CD4-positive, alpha-beta T cell treated with Interleukin-12 subunit alpha and Interleukin-12 subunit beta, for 1 hour (primary cell): ENCODE measurements at regions not wholly inside any gene's neighbourhood (a gene's known extent, or its start where the extent isn't known, plus 50 kb on each side); places are given as distances from the start of the nearest gene placed in this dataset.
"Not testable (repeated sequence)": the region's sequence is repeated elsewhere in the genome, so short reads cannot be mapped to it uniquely, and the experiment has no call there.

Experiments
- DNase-seq: peaks from one replicate; pipeline ENCODE4 v3.0.0-alpha.2; 2020

GRCh38 chr4:83213640-83214039, 71.0 kb downstream of the COQ2 start:
- no peak for DNase-seq

DNA sequence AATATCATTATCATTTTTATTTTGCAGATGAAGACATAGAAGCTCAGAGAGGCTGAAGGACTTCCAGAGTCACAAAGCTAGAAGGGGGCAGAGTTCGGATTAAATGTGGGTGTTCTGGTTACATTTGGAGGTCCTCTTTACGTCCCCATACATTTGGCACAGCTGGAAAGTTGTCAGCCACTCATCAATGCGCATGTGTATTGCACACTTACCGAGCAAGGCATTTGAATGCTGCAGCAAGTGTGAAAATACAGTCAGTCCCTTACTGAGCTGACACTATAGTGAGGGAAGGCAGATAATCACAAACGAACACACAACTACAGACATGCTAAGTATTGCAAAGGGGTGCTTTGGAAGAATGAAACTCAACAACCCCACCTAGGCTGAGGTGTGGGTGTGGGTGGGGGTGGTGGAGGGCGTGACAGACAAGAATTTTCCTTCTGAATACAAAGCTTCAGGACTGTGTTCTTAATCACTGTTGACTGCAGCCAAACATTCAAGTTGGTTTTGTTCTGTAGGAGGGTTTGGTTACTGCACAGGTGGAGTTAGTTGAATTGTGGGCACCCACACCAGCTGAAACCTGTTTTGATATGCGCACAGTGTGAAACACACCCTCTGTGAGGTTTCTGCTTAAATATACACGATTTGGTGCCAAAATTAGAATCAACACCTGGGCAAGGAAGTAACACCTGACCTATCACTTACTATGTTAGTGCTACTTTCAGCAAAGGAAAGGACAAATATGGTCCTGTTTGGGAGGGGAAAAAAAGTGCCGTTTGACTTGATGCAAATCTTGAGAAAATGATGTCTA, 72.4 kb downstream of the COQ2 start:
- peak; percentile 86 for DNase-seq

- DNase-seq: no peak
Measured at GRCh38 chr4:83209419-83209818, 75.2 kb downstream of the COQ2 start.

DNA sequence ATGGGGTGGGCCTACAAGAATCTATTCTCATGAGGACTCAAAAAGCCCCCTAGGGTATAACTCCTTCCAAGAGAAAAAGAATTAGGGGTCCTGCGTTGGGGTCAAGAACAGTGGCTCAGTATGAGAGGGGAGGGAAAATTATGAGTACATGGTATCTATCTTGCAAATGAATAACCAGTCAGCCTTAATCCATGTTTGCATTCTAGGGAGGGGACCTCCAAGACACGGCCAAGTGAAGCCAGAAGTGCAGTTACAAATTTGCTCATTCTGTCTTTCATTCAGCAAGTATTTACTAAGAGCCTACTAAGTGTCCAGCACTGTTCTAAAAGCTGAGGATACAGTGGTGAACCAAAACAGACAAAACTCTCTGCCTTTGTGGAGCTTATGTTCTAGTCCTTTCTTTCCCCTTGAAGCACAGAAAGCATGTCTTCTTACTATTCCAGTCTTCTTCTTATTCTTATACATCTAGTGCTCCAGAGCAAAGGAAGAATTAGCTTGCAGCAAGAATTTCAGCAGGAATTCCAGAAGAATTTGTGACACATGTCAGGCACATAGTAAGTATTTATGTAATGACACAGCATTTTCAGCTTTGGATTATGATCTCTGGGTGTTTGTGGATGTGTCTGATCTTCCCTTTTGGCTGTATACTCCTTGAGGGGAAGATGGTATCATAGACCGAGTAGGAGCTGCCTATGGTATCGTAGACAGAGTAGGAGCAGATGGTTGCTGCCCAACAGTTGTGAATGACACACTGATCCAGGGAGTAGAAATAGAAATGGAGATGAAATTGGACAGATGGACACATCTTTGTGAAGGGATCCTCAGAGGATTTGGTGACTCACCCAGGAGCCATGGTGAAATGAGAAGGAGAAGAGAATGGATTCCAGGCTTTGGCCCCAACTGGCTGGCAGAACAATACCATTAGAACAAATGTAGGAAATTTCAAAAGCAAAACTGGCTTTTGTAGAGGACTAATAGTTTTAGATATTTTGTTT, 75.9 kb downstream of the COQ2 start:
- DNase-seq: no peak

DNA sequence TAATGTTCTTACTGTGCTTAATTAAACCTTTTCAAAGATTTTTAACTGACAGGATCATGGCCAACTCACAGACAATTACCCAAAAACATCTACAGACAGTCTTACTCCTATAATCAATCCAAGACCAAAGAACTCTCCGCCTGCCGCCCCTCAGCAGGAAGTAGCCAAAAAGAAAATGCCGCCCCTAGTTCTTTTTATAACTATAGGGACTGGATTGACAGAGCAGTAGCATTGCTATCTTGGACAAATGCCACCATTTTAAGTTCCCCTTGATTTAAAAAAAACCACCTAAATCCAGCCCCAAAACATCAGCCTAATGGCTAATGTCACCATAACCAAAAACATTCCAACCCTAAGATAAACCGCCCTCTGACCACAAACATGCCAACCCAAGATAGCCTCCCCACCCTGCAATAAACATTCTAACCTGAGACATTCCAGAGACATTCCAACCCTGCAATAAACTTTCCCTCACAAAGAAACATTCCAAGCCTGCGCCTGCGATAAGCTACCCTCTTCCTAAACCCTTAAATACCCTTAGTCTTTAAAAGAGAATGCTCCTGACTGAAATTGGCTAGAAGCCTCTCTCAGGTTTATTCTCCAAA, 77.0 kb downstream of the COQ2 start:
- no peak for DNase-seq

DNA sequence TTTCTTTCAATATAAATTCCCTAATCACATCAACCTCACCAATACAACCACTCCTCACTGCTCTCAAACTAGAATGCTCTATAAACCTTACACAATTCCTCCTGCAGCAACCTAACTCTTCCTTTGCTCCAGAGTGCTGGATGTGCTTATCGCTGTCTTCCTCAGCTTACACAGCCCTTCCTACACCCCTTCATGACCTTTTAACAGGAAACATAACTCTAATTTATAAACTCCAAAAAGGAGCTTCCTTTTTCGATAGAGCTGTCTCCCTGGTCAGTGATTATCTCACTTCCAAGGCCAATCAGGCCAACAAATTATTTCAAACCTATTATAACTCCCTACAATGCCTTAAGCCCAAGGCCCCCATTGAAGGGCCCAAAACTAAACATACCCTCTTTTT, 78.8 kb downstream of the COQ2 start:
- no peak for DNase-seq

DNA sequence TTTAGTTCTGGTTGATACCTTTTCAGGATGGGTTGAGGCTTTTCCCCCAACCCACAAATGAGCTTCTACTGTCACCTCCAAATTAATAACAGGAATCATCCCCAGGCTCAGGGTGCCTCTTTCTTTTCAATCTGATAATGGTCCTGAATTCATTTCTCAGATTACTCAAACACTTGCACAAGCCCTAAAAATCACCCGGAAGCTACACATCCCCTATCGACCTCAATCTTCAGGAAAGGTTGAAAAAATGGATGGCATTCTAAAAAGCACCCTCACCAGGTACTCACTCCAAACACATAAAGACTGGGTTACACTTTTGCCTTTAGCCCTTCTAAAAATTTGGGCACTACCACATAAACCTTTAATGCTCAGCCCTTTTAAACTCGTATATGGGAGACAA, 79.9 kb downstream of the COQ2 start:
- no peak for DNase-seq

DNA sequence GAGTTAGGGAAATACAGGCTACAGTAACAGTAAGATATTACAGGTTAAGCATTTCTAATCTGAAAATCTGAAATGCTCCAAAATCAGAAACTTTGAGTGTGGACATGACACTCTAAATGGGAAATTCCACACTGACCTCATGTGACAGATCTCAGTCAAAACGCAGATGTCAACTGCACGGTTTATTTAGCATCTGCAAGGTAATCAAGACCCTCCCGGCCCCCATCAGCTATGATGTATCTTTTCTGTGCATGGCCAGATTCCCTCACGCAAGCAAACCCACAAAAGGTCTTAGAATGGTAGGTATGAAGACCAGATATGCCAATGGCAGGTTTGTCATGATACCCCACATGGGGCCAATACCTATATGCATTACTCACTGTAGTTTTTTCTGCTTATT, 82.8 kb downstream of the COQ2 start:
- DNase-seq: no peak

GRCh38 chr4:83197555-83198235, 83.2 kb upstream of the PLAC8 start:
- no peak for DNase-seq

DNA sequence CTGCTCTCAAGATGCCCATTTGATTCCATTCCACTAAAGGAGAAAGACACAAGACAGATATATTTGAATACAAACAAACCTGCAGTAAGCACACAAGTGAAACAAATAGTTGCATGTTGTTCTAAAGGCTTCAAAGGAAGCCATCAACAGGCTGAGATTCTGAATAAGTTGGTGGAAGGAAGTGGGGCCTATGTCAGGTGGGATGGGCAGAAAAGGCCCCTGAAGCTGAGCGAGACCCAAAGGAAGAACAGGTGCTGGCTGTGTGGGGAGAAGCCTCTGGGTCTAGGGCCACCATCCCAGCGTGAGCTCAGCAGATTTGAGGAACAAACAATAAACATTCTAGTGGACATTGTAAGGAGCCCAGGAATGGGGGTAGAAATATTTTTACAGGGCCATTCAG, 82.4 kb upstream of the PLAC8 start:
- no peak for DNase-seq

DNA sequence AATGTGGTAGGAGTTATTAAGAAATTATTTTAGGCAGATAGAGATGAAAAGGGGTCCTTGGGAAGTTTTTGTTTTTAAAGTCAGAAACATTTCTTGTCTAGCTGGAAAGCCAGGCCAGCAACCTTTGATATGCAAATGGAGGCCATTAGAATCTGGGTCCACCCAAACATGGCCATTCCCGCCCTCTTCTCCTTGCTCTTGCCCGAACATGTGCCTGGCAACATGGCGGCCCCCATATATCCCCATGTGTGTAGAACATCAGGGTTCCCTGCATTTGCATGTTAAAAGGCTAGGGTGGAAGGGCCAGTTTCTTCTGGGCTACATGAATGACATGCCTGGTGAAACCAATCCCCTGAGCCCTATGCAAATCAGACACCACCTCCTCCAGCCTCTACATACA, 80.7 kb upstream of the PLAC8 start:
- DNase-seq: no peak

DNA sequence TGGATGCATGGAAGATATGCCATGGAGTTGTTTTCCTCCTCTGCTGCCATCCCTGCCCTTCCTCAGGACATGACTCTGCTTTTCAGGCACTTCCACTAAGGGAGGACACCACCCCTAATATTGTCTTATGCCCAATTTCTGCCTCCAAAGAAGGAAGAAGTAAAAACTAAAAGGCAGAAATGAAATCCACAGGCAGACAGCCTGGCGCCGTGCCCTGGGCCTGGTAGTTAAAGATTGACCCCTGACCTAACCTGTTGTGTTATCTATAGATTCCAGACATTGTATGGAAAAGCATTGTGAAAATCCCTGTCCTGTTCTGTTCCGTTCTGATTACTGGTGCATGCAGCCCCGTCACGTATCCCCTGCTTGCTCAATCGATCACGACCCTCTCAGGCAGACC, 80.1 kb upstream of the PLAC8 start:
- not testable (repeated sequence) for DNase-seq

- no peak for DNase-seq
Measured at GRCh38 chr4:83192634-83193033, 78.1 kb upstream of the PLAC8 start.

- DNase-seq: no peak
Measured at GRCh38 chr4:83191026-83191425, 76.5 kb upstream of the PLAC8 start.

DNA sequence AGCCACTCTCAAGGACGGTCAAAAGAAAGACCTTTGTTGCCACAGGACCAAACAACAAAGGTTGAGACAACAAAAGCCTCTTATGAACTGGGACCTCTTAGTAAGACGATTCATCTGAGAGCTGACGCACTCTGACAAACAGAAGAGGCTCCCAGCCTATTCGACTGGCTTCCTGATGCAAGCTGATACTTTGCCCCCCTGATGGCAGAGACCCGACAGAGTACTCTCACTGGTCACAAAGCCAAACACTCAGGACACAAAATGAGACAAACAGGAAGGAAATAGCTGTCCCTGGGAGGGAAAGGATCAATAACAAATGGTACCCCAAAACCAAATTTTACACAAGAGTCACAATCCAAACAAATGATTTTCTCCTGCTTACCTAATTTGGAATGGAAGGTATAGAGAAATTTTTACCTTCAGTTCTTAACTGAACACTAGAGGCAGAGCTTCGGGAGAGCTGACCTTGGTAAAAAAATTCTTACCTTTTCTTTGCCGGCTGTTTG, 75.2 kb upstream of the PLAC8 start:
- no peak for DNase-seq

GRCh38 chr4:83180431-83180968, 66.0 kb upstream of the PLAC8 start:
- no peak for DNase-seq

- no peak for DNase-seq
Measured at GRCh38 chr4:83179205-83179604, 64.7 kb upstream of the PLAC8 start.

- DNase-seq: no peak
Measured at GRCh38 chr4:83178029-83178428, 63.5 kb upstream of the PLAC8 start.

GRCh38 chr4:83177182-83177581, 62.7 kb upstream of the PLAC8 start:
- DNase-seq: no peak

- DNase-seq: no peak
Measured at GRCh38 chr4:83174844-83175414, 60.4 kb upstream of the PLAC8 start.

DNA sequence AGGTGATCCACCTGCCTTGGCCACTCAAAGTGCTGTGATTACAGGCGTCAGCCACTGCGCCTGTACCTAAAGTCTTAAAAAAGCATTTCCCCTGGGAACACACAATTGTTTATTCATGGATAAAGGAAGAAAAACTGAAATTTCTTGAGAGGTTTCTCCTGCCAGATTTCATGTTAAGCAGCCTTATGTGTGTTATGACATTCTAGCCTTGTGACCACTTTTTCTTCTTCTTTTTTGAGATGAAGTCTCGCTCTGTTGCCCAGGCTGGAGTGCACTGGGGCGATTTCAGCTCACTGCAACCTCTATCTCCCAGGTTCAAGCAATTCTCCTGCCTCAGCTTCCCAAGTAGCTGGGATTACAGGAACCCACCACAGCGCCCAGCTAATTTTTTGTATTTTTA, 57.8 kb upstream of the PLAC8 start:
- no peak for DNase-seq

DNA sequence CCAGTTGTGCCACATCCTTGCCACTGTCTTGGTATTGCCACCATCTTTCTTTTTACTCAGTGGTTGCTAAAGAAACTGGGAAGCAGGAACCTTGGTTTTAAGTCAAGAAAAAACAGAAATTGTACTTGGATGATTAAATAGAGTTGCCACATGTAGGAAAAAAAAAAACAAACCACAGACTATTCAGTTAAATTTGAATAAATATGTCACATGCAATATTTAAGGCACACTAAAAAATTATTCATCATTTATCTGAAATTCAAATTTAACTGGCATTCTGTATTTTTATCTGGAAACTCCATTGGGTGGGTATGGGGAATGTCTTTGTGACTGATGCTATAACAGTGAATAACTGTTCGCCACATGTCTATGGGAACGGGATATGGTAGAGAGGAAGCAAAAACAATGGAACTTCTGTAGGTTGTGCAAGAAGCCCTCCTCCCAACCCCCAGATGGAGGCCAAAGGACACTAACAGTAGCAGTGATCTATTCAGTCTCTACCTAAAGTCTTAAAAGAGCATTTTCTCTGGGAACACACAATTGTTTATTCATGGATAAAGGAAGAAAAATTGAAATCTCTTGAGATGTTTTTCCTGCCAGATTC, 57.0 kb upstream of the PLAC8 start:
- DNase-seq: no peak
